Fibroblast of lung (primary cell): ENCODE measurements at regions not wholly inside any gene's neighbourhood (a gene's known extent, or its start where the extent isn't known, plus 50 kb on each side); places are given as distances from the start of the nearest gene placed in this dataset.

Source experiments
- CTCF ChIP-seq, 2 donors: IDR thresholded peaks in 1 of 2; conservative IDR thresholded peaks in 1 of 2; 1 replicate in 1 of 2; 2 replicates in 1 of 2; pipeline ENCODE4 v1.5.1; 2011 to 2012; ENCODE audit warnings: low read length in 2 of 2, control low read depth in 1 of 2, inconsistent platforms in 1 of 2, low read depth in 1 of 2, mild to moderate bottlenecking in 1 of 2
- EZH2 ChIP-seq: IDR thresholded peaks from 2 replicates; pipeline ENCODE4 v1.5.1; 2012; ENCODE audit warnings: low read length, control low read depth, mild to moderate bottlenecking; ENCODE audit errors: missing control alignments

DNA sequence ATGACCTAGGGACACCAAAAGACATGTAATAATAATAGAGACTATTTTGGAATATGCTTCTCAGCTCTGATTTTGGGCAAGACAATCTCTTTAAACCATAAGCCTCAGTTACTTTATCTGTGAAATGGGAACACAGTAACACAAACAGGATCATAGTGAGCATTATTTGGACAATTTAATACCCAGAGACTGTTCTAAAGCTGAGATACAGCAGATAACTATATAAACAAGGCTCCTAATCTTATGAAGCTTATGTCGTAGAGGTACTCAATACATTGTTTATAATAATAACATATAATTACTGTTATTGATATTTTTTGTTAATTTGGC lies 250.8 kb downstream of the SEC61B start:
- no peak for TF ChIP-seq CTCF (conservative IDR thresholded peaks at IDR 0.05 in 1 of 2, IDR thresholded peaks at IDR 0.05 in 1 of 2; ENCODE audit: low read depth in 1 of 2, low read length in 2 of 2)
- TF ChIP-seq EZH2: no peak
